Gastrocnemius medialis (tissue), 4 donors: ENCODE measurements at regions not wholly inside any gene's neighbourhood (a gene's known extent, or its start where the extent isn't known, plus 50 kb on each side); places are given as distances from the start of the nearest gene placed in this dataset.

Experiments used
- ATAC-seq, 2 donors: fragments of 150-250 bp; one replicate each; pipeline ENCODE4 v1.9.1; 2016
- DNase-seq, 2 donors: peaks; one replicate each; pipeline ENCODE4 v3.0.0-alpha.2; 2019
- H3K27ac ChIP-seq, 4 donors: fragments of 200-600 bp; sonication (generic); 1 replicate in 1 of 4; 2 replicates in 3 of 4; pipeline ENCODE4 v1.5.1; 2016 to 2018; ENCODE audit warnings: mild to moderate bottlenecking in 2 of 4, moderate library complexity in 1 of 4
- H3K27me3 ChIP-seq, 3 donors: fragments of 200-600 bp; sonication (generic) in 2 of 3; 1 replicate in 1 of 3; 2 replicates in 2 of 3; pipeline versions ENCODE4 v1.5.1 to v1.6.0; 2016 to 2019; ENCODE audit warnings: mild to moderate bottlenecking in 1 of 3, moderate library complexity in 1 of 3
- H3K36me3 ChIP-seq, 2 donors: fragments of 200-600 bp; sonication (generic) in 1 of 2; one replicate each; pipeline ENCODE4 v1.5.1; 2017 to 2018
- H3K4me1 ChIP-seq, 2 donors: fragments of 200-600 bp; sonication (generic) in 1 of 2; one replicate each; pipeline ENCODE4 v1.5.1; 2016 to 2017; ENCODE audit warnings: mild to moderate bottlenecking in 2 of 2
- H3K4me3 ChIP-seq, 4 donors: fragments of 200-600 bp; sonication (generic) in 3 of 4; 1 replicate in 1 of 4; 2 replicates in 3 of 4; pipeline ENCODE4 v1.5.1; 2016 to 2019; ENCODE audit warnings: mild to moderate bottlenecking in 2 of 4
- H3K9me3 ChIP-seq, 3 donors: fragments of 200-600 bp; sonication (generic) in 2 of 3; 1 replicate in 1 of 3; 2 replicates in 2 of 3; pipeline ENCODE4 v1.5.1; 2016 to 2019
- CTCF ChIP-seq, 5 experiments: fragments of 450-650 bp in 3 of 5; fragments of 200-600 bp in 2 of 5; sonication (generic) in 2 of 5; IDR thresholded peaks in 4 of 5; conservative IDR thresholded peaks in 1 of 5; 1 replicate in 4 of 5; 2 replicates in 1 of 5; pipeline ENCODE4 v1.5.1; 2016 to 2019; ENCODE audit warnings: antibody characterized with exemption in 5 of 5, mild to moderate bottlenecking in 3 of 5, moderate library complexity in 3 of 5
- POLR2A ChIP-seq, 2 donors: fragments of 450-650 bp; IDR thresholded peaks; one replicate each; pipeline ENCODE4 v1.6.1; 2017; ENCODE audit warnings: antibody characterized with exemption in 2 of 2, mild to moderate bottlenecking in 2 of 2, moderate library complexity in 2 of 2
- in situ Hi-C, 4 donors: fragments of 200-750 bp; cut with MboI; loops; one replicate each; pipeline versions ENCODE4 v1.15.0 to v1.8.0; 2017; ENCODE audit warnings: low sequenced_read_pairs in 4 of 4
- intact Hi-C: fragments of 100-400 bp; cut with DNase I; formaldehyde crosslinking; loops from one replicate; pipeline ENCODE4 v1.15.1; 2023; ENCODE audit warnings: low total_unique reads

- Histone ChIP-seq H3K27ac (no peak overlapping the region), H3K4me1 (no peaks in the 10 kb centered on the region), H3K36me3 (no peaks in the 10 kb centered on the region), H3K4me3 (no peak overlapping the region), H3K9me3 (no peaks in the 10 kb centered on the region), H3K27me3 (no peaks in the 10 kb centered on the region)
- TF ChIP-seq POLR2A (IDR thresholded peaks at IDR 0.05) (no peak), CTCF (IDR thresholded peaks at IDR 0.05 in 4 of 5, conservative IDR thresholded peaks at IDR 0.05 in 1 of 5) (no peak)
- intact Hi-C loops (no loop called here), in situ Hi-C loops (no loop called here)
- ATAC-seq (no peak), DNase-seq (no peak)
Observed at GRCh38 chr3:99186016-99186415, 284.5 kb upstream of the DCBLD2 start.

GRCh38 chr3:99176169-99176964 lies 274.9 kb upstream of the DCBLD2 start:
- Histone ChIP-seq H3K9me3 (no peaks in the 10 kb centered on the region), H3K27ac (no peak overlapping the region), H3K36me3 (no peaks in the 10 kb centered on the region), H3K27me3 (no peaks in the 10 kb centered on the region), H3K4me1 (no peaks in the 10 kb centered on the region), H3K4me3 (no peak overlapping the region)
- DNase-seq (no peak), ATAC-seq (no peak)
- intact Hi-C loops = no loop called here
- no peak for TF ChIP-seq CTCF (IDR thresholded peaks at IDR 0.05 in 4 of 5, conservative IDR thresholded peaks at IDR 0.05 in 1 of 5)
- no peak for TF ChIP-seq POLR2A (IDR thresholded peaks at IDR 0.05)
- in situ Hi-C loops = no loop called here

GRCh38 chr3:99175276-99175812 lies 273.8 kb upstream of the DCBLD2 start:
- no peaks in the 10 kb centered on the region for H3K36me3 ChIP-seq
- no peaks in the 10 kb centered on the region for H3K9me3 ChIP-seq
- ATAC-seq = no peak
- intact Hi-C loops = no loop called here
- H3K4me1 ChIP-seq = no peaks in the 10 kb centered on the region
- H3K27me3 ChIP-seq = no peaks in the 10 kb centered on the region
- in situ Hi-C loops = no loop called here
- H3K27ac ChIP-seq = no peak overlapping the region
- no peak for TF ChIP-seq CTCF (IDR thresholded peaks at IDR 0.05 in 4 of 5, conservative IDR thresholded peaks at IDR 0.05 in 1 of 5)
- no peak overlapping the region for H3K4me3 ChIP-seq
- DNase-seq = no peak

- Histone ChIP-seq H3K27me3 (no peaks in the 10 kb centered on the region), H3K36me3 (no peaks in the 10 kb centered on the region), H3K27ac (no peak overlapping the region), H3K4me3 (no peak overlapping the region), H3K4me1 (no peaks in the 10 kb centered on the region), H3K9me3 (no peaks in the 10 kb centered on the region)
- no peak for DNase-seq
- intact Hi-C loops = no loop called here
- TF ChIP-seq POLR2A (IDR thresholded peaks at IDR 0.05) (no peak), CTCF (IDR thresholded peaks at IDR 0.05 in 4 of 5, conservative IDR thresholded peaks at IDR 0.05 in 1 of 5) (peak in 3 of 5 experiments; percentile 13 to 47 (median 43))
- in situ Hi-C loops = loop anchor here in 1 of 4 donors (25.0 kb wide), 1 partner anchor 361 kb away; no protein-coding TSS in a partner anchor
- ATAC-seq = no peak
Observed at GRCh38 chr3:99172736-99173657, 271.5 kb upstream of the DCBLD2 start.
